B cell (primary cell): ENCODE measurements at regions not wholly inside any gene's neighbourhood (a gene's known extent, or its start where the extent isn't known, plus 50 kb on each side); places are given as distances from the start of the nearest gene placed in this dataset.

Experiments
- EZH2 ChIP-seq: IDR thresholded peaks from 2 replicates; pipeline ENCODE4 v1.6.1; 2012; ENCODE audit warnings: borderline replicate concordance, low read depth, mild to moderate bottlenecking, moderate library complexity, low read length; ENCODE audit not compliant: insufficient read depth, poor library complexity, severe bottlenecking
- TF ChIP-seq, protein P1 (sequence below): fragments of 200-600 bp; IDR thresholded peaks from one replicate; pipeline ENCODE4 v1.8.0; 2022; ENCODE audit warnings: antibody characterized with exemption, mild to moderate bottlenecking

DNA sequence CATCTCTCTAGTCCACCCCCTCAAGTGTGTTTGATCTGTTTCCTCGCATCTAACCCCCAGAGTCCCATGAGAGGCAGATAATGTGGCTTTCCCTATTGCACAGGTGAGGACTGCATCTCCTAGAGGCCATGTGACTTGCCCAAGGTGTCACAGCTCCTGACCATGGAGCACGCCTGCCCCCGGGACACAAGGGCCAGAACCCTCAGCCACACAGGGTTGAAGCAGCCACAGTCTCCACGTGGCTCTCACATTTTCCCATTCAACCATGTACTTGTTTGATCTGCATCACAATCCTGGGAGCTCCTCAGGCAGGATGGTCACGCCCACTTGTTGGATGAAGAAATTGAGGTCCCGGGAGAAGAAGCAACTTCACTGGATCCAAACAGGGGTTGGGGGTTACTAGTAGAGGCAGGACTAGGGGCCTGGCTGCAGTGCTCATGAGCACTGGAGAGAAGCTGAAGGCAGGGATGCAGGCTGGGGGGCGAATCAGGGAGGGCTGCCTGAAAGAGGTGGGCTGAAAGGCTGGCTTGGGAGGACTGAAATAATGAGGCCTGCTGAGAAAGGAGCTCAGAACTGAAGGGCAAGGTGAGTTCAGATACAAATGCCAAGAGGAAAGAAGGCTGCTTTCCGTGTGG, 207.9 kb downstream of the PTPRU start:
- TF ChIP-seq, protein P1, sequence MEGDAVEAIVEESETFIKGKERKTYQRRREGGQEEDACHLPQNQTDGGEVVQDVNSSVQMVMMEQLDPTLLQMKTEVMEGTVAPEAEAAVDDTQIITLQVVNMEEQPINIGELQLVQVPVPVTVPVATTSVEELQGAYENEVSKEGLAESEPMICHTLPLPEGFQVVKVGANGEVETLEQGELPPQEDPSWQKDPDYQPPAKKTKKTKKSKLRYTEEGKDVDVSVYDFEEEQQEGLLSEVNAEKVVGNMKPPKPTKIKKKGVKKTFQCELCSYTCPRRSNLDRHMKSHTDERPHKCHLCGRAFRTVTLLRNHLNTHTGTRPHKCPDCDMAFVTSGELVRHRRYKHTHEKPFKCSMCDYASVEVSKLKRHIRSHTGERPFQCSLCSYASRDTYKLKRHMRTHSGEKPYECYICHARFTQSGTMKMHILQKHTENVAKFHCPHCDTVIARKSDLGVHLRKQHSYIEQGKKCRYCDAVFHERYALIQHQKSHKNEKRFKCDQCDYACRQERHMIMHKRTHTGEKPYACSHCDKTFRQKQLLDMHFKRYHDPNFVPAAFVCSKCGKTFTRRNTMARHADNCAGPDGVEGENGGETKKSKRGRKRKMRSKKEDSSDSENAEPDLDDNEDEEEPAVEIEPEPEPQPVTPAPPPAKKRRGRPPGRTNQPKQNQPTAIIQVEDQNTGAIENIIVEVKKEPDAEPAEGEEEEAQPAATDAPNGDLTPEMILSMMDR, result no peak
- TF ChIP-seq EZH2, result no peak
